ENCODE measurements at regions not wholly inside any gene's neighbourhood (a gene's known extent, or its start where the extent isn't known, plus 50 kb on each side); places are given as distances from the start of the nearest gene placed in this dataset.

- Histone ChIP-seq H2BK120ac (ENCODE audit: low read depth, low read length, poor library complexity, severe bottlenecking) (no peak overlapping the region), H3K14ac (ENCODE audit: insufficient read depth, low read length) (no peak overlapping the region), H3K23ac (ENCODE audit: insufficient read length, low read depth, low read length) (no peak overlapping the region), H4K5ac (ENCODE audit: insufficient read length, low read depth, low read length) (no peak overlapping the region), H3K9me3 (ENCODE audit: control insufficient read depth, low read depth, low read length) (no peaks in the 10 kb centered on the region), H2BK5ac (ENCODE audit: insufficient read length, low read length) (no peak overlapping the region), H3K27me3 (ENCODE audit: insufficient read depth, low read length) (no peaks in the 10 kb centered on the region), H3K4ac (ENCODE audit: low read depth, low read length) (no peak overlapping the region), H3K27ac (ENCODE audit: insufficient read length, low read depth, low read length) (no peak overlapping the region), H2AFZ (ENCODE audit: low read length) (no peak overlapping the region), H2BK12ac (ENCODE audit: insufficient read length, low read depth, low read length) (no peak overlapping the region), H3K4me2 (ENCODE audit: insufficient read depth, insufficient read length, low read length) (no peak overlapping the region), H4K8ac (replicated peaks; ENCODE audit: insufficient read length, low read depth, low read length) (no peak overlapping the region), H3K18ac (ENCODE audit: insufficient read length, low read depth, low read length) (no peak overlapping the region), H2AK5ac (ENCODE audit: insufficient read length, low read length) (no peak overlapping the region), H4K20me1 (ENCODE audit: control insufficient read depth, insufficient read depth, insufficient read length) (no peaks in the 10 kb centered on the region), H3K79me1 (ENCODE audit: insufficient read depth, low read depth, low read length, poor library complexity, severe bottlenecking) (no peaks in the 10 kb centered on the region), H3K4me1 (ENCODE audit: insufficient read depth, low read length) (no peaks in the 10 kb centered on the region), H4K91ac (ENCODE audit: insufficient read length, low read depth, low read length) (no peak overlapping the region), H3K79me2 (ENCODE audit: insufficient read depth, low read length) (no peaks in the 10 kb centered on the region), H3K56ac (ENCODE audit: insufficient read length, low read depth, low read length) (no peak overlapping the region), H3T11ph (ENCODE audit: low read length) (no peak overlapping the region), H2BK15ac (ENCODE audit: low read depth, low read length) (no peak overlapping the region), H3K9ac (ENCODE audit: extremely low read depth, insufficient read length, low read length) (no peak overlapping the region), H3K23me2 (ENCODE audit: insufficient read length, low read depth, low read length, poor library complexity, severe bottlenecking) (no peaks in the 10 kb centered on the region), H2BK20ac (ENCODE audit: low read depth, low read length, poor library complexity, severe bottlenecking) (no peak overlapping the region)
- no CpG with 5 or more reads among the region's 1 CpG for WGBS (ENCODE audit: extremely low coverage, insufficient read length, low lambda C conversion rate)
- Mint-ChIP-seq H3K4me3 (no peak overlapping the region), H3K9me3 (peaks cover 0 to 4% of the 10 kb centered on the region in 2 experiments; a peak in 2 of 5 replicates), H3K27me3 (ENCODE audit: low read depth) (peaks cover 1% of the 10 kb centered on the region; the same call in 1 of the 2 replicates), H3K27ac (no peak overlapping the region), H3K36me3 (ENCODE audit: insufficient read depth in 1 of 3, low read depth in 3 of 3) (no peaks in the 10 kb centered on the region; a peak in 1 of 7 replicates), H3K4me1 (no peaks in the 10 kb centered on the region)
- DNase-seq: no peak
- no peak for TF ChIP-seq CTCF (conservative IDR thresholded peaks at IDR 0.05)
Measured at GRCh38 chr9:21653589-21653988, 148.8 kb upstream of the MTAP start.

All from H9 (cell line).